Choroid plexus epithelial cell (primary cell): ENCODE measurements at regions not wholly inside any gene's neighbourhood (a gene's known extent, or its start where the extent isn't known, plus 50 kb on each side); places are given as distances from the start of the nearest gene placed in this dataset.

Experiments
- DNase-seq: peaks from one replicate; pipeline ENCODE4 v3.0.0-alpha.2; 2010; ENCODE audit warnings: low read depth
- H3K4me3 ChIP-seq: 2 replicates; pipeline ENCODE4 v1.5.1; 2011; ENCODE audit warnings: low read depth, mild to moderate bottlenecking, control low read depth, low read length, moderate library complexity
- TF ChIP-seq, protein P1 (sequence below): conservative IDR thresholded peaks from 2 replicates; pipeline ENCODE4 v1.5.1; 2011; ENCODE audit warnings: low read depth, mild to moderate bottlenecking, control low read depth, inconsistent platforms, low read length, moderate library complexity

DNA sequence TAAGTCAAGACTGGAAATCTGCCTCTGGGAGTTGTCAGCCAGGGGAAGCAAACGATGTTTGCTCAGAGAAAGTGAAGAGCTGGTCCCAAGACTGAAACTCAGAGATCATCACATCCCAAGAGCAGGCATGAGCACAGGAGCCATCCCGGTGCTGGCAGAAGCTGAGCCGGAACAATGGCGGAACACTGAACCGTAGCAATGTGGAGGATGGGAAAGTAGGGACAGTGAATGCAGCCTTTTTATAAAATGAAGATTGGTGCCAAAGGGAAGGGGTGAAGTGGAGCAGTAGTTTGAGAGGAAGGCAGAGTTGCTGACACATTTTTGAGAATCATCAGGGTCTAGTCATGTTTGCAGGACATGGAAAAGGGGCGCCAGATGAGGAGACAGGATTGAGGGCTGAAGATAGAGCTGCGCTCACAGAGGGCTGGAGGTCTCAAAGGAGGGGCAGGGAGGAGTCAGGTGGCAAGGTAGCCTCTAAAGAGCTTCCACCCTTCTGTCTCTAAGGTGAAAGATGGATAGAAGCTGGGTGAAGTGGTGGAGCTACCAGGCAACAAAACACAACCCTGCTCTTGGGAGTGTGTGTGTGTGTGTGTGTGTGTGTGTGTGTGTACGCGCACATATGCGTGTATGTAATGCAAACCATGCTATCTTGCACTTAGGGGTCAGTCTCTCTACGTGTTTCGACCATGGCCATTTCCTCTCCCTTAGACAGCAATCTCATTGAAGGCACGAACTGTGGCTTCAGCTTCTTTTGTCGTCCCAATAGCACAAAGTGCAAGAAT lies 94.3 kb upstream of the IRF2BP2 start:
- TF ChIP-seq, protein P1, sequence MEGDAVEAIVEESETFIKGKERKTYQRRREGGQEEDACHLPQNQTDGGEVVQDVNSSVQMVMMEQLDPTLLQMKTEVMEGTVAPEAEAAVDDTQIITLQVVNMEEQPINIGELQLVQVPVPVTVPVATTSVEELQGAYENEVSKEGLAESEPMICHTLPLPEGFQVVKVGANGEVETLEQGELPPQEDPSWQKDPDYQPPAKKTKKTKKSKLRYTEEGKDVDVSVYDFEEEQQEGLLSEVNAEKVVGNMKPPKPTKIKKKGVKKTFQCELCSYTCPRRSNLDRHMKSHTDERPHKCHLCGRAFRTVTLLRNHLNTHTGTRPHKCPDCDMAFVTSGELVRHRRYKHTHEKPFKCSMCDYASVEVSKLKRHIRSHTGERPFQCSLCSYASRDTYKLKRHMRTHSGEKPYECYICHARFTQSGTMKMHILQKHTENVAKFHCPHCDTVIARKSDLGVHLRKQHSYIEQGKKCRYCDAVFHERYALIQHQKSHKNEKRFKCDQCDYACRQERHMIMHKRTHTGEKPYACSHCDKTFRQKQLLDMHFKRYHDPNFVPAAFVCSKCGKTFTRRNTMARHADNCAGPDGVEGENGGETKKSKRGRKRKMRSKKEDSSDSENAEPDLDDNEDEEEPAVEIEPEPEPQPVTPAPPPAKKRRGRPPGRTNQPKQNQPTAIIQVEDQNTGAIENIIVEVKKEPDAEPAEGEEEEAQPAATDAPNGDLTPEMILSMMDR: no peak
- no peak overlapping the region for H3K4me3 ChIP-seq

DNA sequence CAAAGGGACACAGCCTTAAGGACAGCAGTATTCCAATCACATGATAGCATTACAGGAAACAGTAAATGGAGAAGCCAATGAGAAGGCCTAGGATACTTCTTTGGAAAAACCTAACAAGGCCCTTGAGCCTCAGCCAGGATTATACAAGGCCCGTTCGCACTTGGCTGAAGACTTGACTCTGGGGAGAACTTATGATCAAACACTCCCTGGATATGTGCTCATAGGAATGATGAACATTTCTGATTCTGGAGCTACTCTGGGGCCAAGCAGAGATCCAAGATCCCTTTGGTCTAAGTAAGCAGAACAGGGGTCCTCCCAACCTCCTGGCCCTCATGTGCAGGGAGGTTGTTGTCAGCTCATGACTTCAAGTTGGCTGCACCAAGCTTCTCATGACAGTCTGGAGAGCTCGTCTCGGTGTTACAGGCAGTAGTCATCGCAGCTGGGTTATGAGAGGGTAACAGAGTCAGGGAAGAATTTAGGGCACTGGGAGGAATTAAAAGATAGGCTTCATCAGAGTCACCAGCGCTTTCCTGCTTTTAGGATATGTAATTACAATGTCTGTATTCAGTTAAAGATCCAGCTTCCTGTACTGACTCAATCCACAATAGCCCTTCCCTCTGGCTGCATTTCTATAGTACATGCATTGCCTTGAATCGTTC lies 92.5 kb upstream of the IRF2BP2 start:
- TF ChIP-seq, protein P1: no peak
- H3K4me3 ChIP-seq: no peak overlapping the region
- no peak for DNase-seq

More for the DNA sequence above, 94.3 kb upstream of the IRF2BP2 start:
- no peak for DNase-seq

DNA sequence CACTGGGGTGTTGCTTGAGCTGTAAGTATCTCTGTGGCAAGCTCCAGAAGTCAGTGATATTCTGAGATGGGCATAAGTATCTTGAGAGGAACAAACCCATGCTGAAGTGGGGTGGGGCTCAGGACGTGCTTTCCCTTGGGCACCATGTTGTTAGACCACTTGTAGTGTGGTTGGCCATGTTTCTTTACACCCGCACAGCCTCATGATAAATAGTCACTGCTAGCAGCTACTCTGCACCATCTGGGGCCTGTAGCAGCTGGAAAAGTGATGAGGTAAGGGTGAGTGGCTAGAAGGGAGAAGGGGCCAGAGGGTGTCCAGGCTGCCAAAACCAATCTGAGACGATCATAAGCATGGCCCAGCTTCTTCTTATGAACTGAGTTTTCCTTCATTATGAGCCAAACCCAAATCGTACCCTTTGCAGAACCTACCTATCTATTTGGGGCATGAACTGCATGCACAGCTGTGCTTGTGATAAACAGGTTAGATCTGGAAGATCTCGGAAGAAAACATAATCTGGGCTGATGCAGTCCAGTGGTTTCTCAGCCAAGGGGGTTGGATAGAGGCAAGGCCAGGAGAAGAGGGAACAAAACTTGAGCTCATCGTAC lies 91.9 kb upstream of the IRF2BP2 start:
- TF ChIP-seq, protein P1: no peak
- no peak for DNase-seq

DNA sequence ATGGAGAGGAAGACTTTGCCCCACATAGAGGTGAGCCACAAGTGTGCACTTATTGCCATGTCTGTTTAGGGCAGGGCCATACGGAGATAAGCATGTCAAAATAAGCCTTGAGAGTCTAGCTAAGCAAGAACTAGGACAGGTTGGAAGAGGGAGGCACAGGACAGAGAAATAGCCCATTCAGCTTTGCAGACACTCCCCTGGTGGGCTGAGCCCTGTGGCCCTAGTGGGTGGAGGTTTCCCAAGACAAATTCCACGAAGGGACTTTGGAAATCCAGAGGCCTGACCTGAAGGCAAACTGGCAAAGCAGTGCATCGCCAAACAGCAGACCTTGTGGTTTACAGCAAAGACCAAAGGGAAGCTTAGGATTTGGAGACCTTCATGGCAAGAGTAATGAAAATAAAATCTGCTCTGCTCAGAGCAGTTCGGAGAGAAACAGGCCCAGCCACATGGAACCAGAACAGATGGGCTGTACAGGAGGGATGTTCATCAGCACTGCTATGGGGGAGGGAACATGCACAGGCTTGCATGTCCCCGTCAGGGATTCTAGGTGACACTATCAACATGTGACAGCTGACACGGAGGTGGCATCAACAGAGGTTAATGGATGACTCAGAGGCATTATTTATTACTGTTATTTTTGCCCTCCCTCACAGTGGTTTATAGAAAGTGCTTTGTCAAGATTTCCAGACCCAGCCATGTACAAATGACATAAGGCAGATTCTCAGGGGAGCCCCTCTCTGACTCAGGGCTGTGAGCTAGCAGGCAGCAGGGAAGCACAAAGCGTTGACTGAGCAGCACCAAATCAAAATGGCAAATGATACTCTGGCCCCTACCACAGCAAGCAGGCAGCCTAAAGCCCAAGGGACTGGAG lies 90.1 kb upstream of the IRF2BP2 start:
- DNase-seq: peak; percentile 61
- H3K4me3 ChIP-seq: no peak overlapping the region
- TF ChIP-seq, protein P1: no peak

More for the DNA sequence above, 91.9 kb upstream of the IRF2BP2 start:
- H3K4me3 ChIP-seq: no peak overlapping the region

DNA sequence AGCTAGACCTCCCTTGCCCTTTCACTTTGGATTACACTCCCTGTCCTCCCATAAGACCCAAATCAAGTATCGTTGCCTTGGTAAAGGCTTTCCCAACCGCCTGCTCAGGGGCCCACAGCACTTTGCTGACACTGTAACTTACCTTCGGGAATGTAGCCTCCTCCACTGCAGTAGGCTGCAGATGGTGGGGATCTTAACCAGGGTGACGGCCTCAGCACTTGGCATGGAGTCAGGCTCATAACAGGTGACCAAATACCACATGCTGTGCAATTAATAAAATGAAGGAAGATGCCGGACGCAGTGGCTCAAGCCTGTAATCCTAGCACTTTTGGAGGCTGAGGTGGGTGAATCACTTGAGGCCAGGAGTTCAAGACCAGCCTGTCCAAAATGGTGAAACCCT lies 88.7 kb upstream of the IRF2BP2 start:
- no peak overlapping the region for H3K4me3 ChIP-seq
- DNase-seq: no peak
- TF ChIP-seq, protein P1: no peak

DNA sequence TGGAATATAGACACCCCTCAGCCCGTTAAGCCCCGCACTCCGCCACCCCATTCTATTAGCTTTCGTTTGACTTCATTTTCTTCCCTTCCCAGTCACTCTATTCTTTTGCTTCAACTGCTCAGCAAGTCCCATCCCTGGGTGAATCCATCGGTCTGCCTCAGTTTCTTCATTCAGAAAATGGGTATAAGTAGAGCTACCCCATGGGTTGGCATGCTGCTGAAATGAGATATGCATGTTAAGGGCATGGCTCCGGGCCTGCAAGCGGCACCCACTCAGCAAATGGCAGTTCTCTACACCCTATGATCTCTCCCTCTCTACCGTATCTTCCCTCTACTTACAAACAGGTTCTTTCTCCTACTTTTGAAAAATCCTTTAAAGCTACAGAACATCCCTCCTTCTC lies 87.8 kb upstream of the IRF2BP2 start:
- no peak overlapping the region for H3K4me3 ChIP-seq
- no peak for DNase-seq
- TF ChIP-seq, protein P1: no peak
